IMR-90 (cell line): ENCODE measurements at regions not wholly inside any gene's neighbourhood (a gene's known extent, or its start where the extent isn't known, plus 50 kb on each side); places are given as distances from the start of the nearest gene placed in this dataset.

Source experiments
- ATAC-seq: fragments of 200-7000 bp; cut with Tn5 transposase; 2 replicates; pipeline ENCODE4 v1.9.1; 2020; ENCODE audit warnings: low read depth, mild to moderate bottlenecking, moderate library complexity
- BruUV-seq: library from RNA; stranded (reverse); fragments of 400-500 nt; replicated peaks from 2 replicates; lab custom pipeline; 2021; lab: Mats Ljungman, UMichigan
- CTCF ChIA-PET: fragments of 300-600 bp; formaldehyde crosslinking; extraction: SDS; loops from one replicate; lab custom pipeline; 2021; ENCODE audit warnings: antibody characterized with exemption; lab: Yijun Ruan, JAX
- POLR2A ChIA-PET: fragments of 300-600 bp; sonication (Branson Sonifier 250); formaldehyde crosslinking; loops from one replicate; lab custom pipeline; 2022; ENCODE audit warnings: antibody characterized with exemption; ENCODE audit not compliant: unreplicated experiment; lab: Charles Lee
- DNase-seq: peaks from one replicate; pipeline ENCODE4 v3.0.0; 2013
- H2AFZ ChIP-seq: replicated peaks from 2 replicates; pipeline ENCODE3; 2013; ENCODE audit warnings: low read length, mild to moderate bottlenecking; ENCODE audit not compliant: poor library complexity
- H2AK5ac ChIP-seq: 2 replicates; pipeline ENCODE4 v1.6.1; 2013; ENCODE audit warnings: low read depth, low read length, inconsistent platforms
- H2AK9ac ChIP-seq: replicated peaks from 2 replicates; pipeline ENCODE3; 2013; ENCODE audit warnings: mild to moderate bottlenecking, low read depth, low read length, moderate library complexity; ENCODE audit not compliant: poor library complexity
- H2BK120ac ChIP-seq: 2 replicates; pipeline ENCODE4 v1.6.1; 2013; ENCODE audit warnings: low read depth, low read length, inconsistent platforms
- H2BK15ac ChIP-seq: 3 replicates; pipeline ENCODE4 v1.6.1; 2013; ENCODE audit warnings: low read depth, low read length, inconsistent platforms
- H2BK20ac ChIP-seq: 2 replicates; pipeline ENCODE4 v1.6.1; 2013; ENCODE audit warnings: low read depth, mild to moderate bottlenecking, inconsistent platforms, low read length, moderate library complexity
- H2BK5ac ChIP-seq: 2 replicates; pipeline ENCODE4 v1.6.1; 2013; ENCODE audit warnings: mild to moderate bottlenecking, low read depth, low read length, inconsistent platforms; ENCODE audit not compliant: poor library complexity, severe bottlenecking
- H3K14ac ChIP-seq: replicated peaks from 2 replicates; pipeline ENCODE4 v1.6.1; 2013; ENCODE audit warnings: low read depth, low read length, inconsistent platforms
- H3K18ac ChIP-seq: 2 replicates; pipeline ENCODE4 v1.6.1; 2013; ENCODE audit warnings: low read depth, low read length, control low read depth
- H3K23ac ChIP-seq: 2 replicates; pipeline ENCODE4 v1.6.1; 2013; ENCODE audit warnings: low read depth, low read length, inconsistent platforms
- H3K27ac ChIP-seq: 2 replicates; pipeline ENCODE4 v1.5.1; 2013; ENCODE audit warnings: mild to moderate bottlenecking, control low read depth, low read length; ENCODE audit not compliant: insufficient read depth
- H3K27me3 ChIP-seq: 2 replicates; pipeline ENCODE4 v1.6.1; 2013; ENCODE audit warnings: low read length; ENCODE audit not compliant: control insufficient read depth, insufficient read depth
- H3K36me3 ChIP-seq: 2 replicates; pipeline ENCODE4 v1.6.1; 2013; ENCODE audit warnings: low read length, mixed read lengths; ENCODE audit not compliant: control insufficient read depth, insufficient read depth
- H3K4ac ChIP-seq: 2 replicates; pipeline ENCODE4 v1.6.1; 2013; ENCODE audit warnings: low read depth, low read length, inconsistent platforms
- H3K4me1 ChIP-seq: 2 replicates; pipeline ENCODE4 v1.6.1; 2013; ENCODE audit warnings: low read length, mixed read lengths; ENCODE audit not compliant: control insufficient read depth, insufficient read depth
- H3K4me2 ChIP-seq: 2 replicates; pipeline ENCODE4 v1.6.1; 2013; ENCODE audit warnings: low read depth, mild to moderate bottlenecking, control low read depth, low read length, moderate library complexity
- H3K4me3 ChIP-seq: 2 replicates; pipeline ENCODE4 v1.5.1; 2013; ENCODE audit warnings: low read depth, mild to moderate bottlenecking, control low read depth, low read length, moderate library complexity; ENCODE audit not compliant: insufficient read depth
- H3K56ac ChIP-seq: 2 replicates; pipeline ENCODE4 v1.6.1; 2013; ENCODE audit warnings: low read length, inconsistent platforms; ENCODE audit not compliant: insufficient read depth; ENCODE audit errors: extremely low read depth
- H3K79me1 ChIP-seq, 2 experiments: 2 replicates each; pipeline ENCODE4 v1.6.1; 2013; ENCODE audit warnings: low read length in 2 of 2, inconsistent platforms in 1 of 2, low read depth in 1 of 2
- H3K9ac ChIP-seq: 2 replicates; pipeline ENCODE4 v1.6.1; 2013; ENCODE audit warnings: low read depth, low read length, control low read depth
- H3K9me1 ChIP-seq: 2 replicates; pipeline ENCODE4 v1.6.1; 2013; ENCODE audit warnings: low read length, inconsistent platforms; ENCODE audit not compliant: insufficient read depth
- H3K9me3 ChIP-seq: 2 replicates; pipeline ENCODE4 v1.6.1; 2013; ENCODE audit warnings: low read length; ENCODE audit not compliant: control insufficient read depth, insufficient read depth
- H4K20me1 ChIP-seq: 2 replicates; pipeline ENCODE4 v1.6.1; 2013; ENCODE audit warnings: low read length, inconsistent platforms; ENCODE audit not compliant: insufficient read depth
- H4K5ac ChIP-seq: 2 replicates; pipeline ENCODE4 v1.6.1; 2013; ENCODE audit warnings: mild to moderate bottlenecking, low read depth, low read length, control low read depth
- H4K8ac ChIP-seq, 2 experiments: 2 replicates each; pipeline ENCODE4 v1.6.1; 2013; ENCODE audit warnings: low read depth in 2 of 2, low read length in 2 of 2, control low read depth in 1 of 2, inconsistent platforms in 1 of 2
- H4K91ac ChIP-seq: 2 replicates; pipeline ENCODE4 v1.6.1; 2013; ENCODE audit warnings: low read depth, low read length, inconsistent platforms; ENCODE audit not compliant: insufficient read depth
- BHLHE40 ChIP-seq: fragments of 150-350 bp; IDR thresholded peaks from 2 replicates; pipeline ENCODE4 v1.6.1; 2016; ENCODE audit warnings: mild to moderate bottlenecking, low read depth, low read length
- FOS ChIP-seq: fragments of 150-350 bp; IDR thresholded peaks from 2 replicates; pipeline ENCODE4 v1.6.1; 2016; ENCODE audit warnings: low read depth, low read length
- MAFK ChIP-seq: IDR thresholded peaks from 2 replicates; pipeline ENCODE4 v1.6.1; 2012; ENCODE audit warnings: low read depth, low read length, improper control_type of control experiment
- MXI1 ChIP-seq: IDR thresholded peaks from 2 replicates; pipeline ENCODE4 v1.6.1; 2012; ENCODE audit warnings: low read depth, mild to moderate bottlenecking, low read length, moderate library complexity, borderline replicate concordance
- POLR2A ChIP-seq: IDR thresholded peaks from 2 replicates; pipeline ENCODE4 v1.6.1; 2012; ENCODE audit warnings: mild to moderate bottlenecking, low read depth, low read length
- RAD21 ChIP-seq: IDR thresholded peaks from 2 replicates; pipeline ENCODE4 v1.6.1; 2012; ENCODE audit warnings: low read length, improper control_type of control experiment
- RFX5 ChIP-seq: IDR thresholded peaks from 2 replicates; pipeline ENCODE4 v1.8.0; 2012; ENCODE audit warnings: low read depth, mild to moderate bottlenecking, low read length, moderate library complexity
- WGBS, 2 experiments: methylation state at CpG; one replicate each; pipeline versions ENCODE4 v1.1.5 to v1.1.7; 2013; ENCODE audit warnings: missing lambda C conversion rate in 2 of 2; ENCODE audit not compliant: insufficient read length in 1 of 2; ENCODE audit errors: extremely low coverage in 2 of 2; 5-methylcytosine and 5-hydroxymethylcytosine counted together
- dilution Hi-C: fragments of 300-500 bp; cut with HindIII; formaldehyde crosslinking; loops from one replicate; pipeline ENCODE4 v1.14.3; 2018; ENCODE audit warnings: low sequenced_read_pairs; ENCODE audit not compliant: unreplicated experiment
- in situ Hi-C: fragments of 300-500 bp; cut with MboI; formaldehyde crosslinking; loops from 3 replicates; pipeline ENCODE4 v1.14.3; 2019; ENCODE audit warnings: low sequenced_read_pairs, inconsistent platforms, mixed read lengths
- intact Hi-C: fragments of 100-400 bp; cut with micrococcal nuclease; formaldehyde crosslinking; loops from 2 replicates; pipeline ENCODE4 v1.10.0; 2022
- TF ChIP-seq, protein P1 (sequence below): fragments of 150-350 bp; IDR thresholded peaks from 2 replicates; pipeline ENCODE4 v1.6.1; 2016; ENCODE audit warnings: low read depth, mild to moderate bottlenecking, low read length, moderate library complexity, borderline replicate concordance
- TF ChIP-seq, protein P2 (sequence below): conservative IDR thresholded peaks from 2 replicates; pipeline ENCODE4 v1.5.1; 2012; ENCODE audit warnings: mild to moderate bottlenecking, low read depth, low read length, improper control_type of control experiment

DNA sequence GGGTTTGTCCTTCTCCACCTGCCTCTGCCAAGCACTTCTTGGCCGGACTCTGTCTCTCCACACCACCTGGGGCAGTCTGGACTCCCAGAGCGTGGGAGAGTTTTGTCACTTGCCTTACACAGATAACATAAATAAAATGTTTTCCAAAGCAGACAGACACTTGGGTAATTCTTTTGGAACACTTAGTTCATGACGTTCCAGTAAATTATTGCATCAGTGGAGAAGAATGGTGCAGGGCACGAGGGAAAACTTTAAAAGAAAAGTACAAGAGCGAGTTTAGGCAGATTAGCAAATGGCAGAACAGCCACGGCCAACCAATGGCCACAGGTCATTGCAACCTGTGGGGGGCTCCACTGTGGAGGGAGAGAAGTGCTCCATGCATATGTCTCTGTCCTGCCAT lies 170.6 kb upstream of the GRB10 start:
- Histone ChIP-seq H3K27ac (no peak overlapping the region), H3K9me1 (no peaks in the 10 kb centered on the region), H3K27me3 (peaks cover 4% of the 10 kb centered on the region), H2BK20ac (no peak overlapping the region), H3K14ac (no peak overlapping the region), H3K4ac (no peak overlapping the region), H3K23ac (no peak overlapping the region), H3K4me3 (no peak overlapping the region), H4K8ac (no peak overlapping the region), H3K9ac (no peak overlapping the region), H3K4me1 (no peaks in the 10 kb centered on the region), H4K5ac (no peak overlapping the region), H4K91ac (no peak overlapping the region), H2AFZ (no peak overlapping the region), H2BK5ac (no peak overlapping the region), H3K9me3 (no peaks in the 10 kb centered on the region), H2AK5ac (no peak overlapping the region), H4K20me1 (no peaks in the 10 kb centered on the region), H2AK9ac (no peak overlapping the region), H3K56ac (no peak overlapping the region), H3K36me3 (no peaks in the 10 kb centered on the region), H3K18ac (no peak overlapping the region), H2BK15ac (no peak overlapping the region), H3K4me2 (no peak overlapping the region), H2BK120ac (no peak overlapping the region), H3K79me1 (no peaks in the 10 kb centered on the region)
- ATAC-seq, result no peak
- DNase-seq, result no peak
- ChIA-PET CTCF (no interaction called here), POLR2A (no interaction called here)
- intact Hi-C loops (no loop called here), dilution Hi-C loops (no loop called here), in situ Hi-C loops (no loop called here)
- no TSS peak for BruUV-seq
- TF ChIP-seq, protein P1, sequence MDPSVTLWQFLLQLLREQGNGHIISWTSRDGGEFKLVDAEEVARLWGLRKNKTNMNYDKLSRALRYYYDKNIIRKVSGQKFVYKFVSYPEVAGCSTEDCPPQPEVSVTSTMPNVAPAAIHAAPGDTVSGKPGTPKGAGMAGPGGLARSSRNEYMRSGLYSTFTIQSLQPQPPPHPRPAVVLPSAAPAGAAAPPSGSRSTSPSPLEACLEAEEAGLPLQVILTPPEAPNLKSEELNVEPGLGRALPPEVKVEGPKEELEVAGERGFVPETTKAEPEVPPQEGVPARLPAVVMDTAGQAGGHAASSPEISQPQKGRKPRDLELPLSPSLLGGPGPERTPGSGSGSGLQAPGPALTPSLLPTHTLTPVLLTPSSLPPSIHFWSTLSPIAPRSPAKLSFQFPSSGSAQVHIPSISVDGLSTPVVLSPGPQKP, result no peak
- TF ChIP-seq MAFK (no peak), POLR2A (no peak), BHLHE40 (no peak), FOS (no peak), MXI1 (no peak), RFX5 (no peak), RAD21 (no peak)
- TF ChIP-seq, protein P2, sequence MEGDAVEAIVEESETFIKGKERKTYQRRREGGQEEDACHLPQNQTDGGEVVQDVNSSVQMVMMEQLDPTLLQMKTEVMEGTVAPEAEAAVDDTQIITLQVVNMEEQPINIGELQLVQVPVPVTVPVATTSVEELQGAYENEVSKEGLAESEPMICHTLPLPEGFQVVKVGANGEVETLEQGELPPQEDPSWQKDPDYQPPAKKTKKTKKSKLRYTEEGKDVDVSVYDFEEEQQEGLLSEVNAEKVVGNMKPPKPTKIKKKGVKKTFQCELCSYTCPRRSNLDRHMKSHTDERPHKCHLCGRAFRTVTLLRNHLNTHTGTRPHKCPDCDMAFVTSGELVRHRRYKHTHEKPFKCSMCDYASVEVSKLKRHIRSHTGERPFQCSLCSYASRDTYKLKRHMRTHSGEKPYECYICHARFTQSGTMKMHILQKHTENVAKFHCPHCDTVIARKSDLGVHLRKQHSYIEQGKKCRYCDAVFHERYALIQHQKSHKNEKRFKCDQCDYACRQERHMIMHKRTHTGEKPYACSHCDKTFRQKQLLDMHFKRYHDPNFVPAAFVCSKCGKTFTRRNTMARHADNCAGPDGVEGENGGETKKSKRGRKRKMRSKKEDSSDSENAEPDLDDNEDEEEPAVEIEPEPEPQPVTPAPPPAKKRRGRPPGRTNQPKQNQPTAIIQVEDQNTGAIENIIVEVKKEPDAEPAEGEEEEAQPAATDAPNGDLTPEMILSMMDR, result no peak
- WGBS, 2 experiments, result no CpG with 5 or more reads among the region's 6 CpGs
